Tibial nerve (tissue), 3 donors: ENCODE measurements at regions not wholly inside any gene's neighbourhood (a gene's known extent, or its start where the extent isn't known, plus 50 kb on each side); places are given as distances from the start of the nearest gene placed in this dataset.

ENCODE experiments used
- POLR2A ChIP-seq, 2 donors: fragments of 450-650 bp; IDR thresholded peaks; one replicate each; pipeline ENCODE4 v1.6.1; 2017; ENCODE audit warnings: antibody characterized with exemption in 2 of 2, mild to moderate bottlenecking in 2 of 2, moderate library complexity in 2 of 2
- TF ChIP-seq, protein P1 (sequence below), 5 experiments: fragments of 200-600 bp in 3 of 5; fragments of 450-650 bp in 2 of 5; sonication (generic) in 3 of 5; IDR thresholded peaks; one replicate each; pipeline ENCODE4 v1.5.1; 2016 to 2019; ENCODE audit warnings: antibody characterized with exemption in 5 of 5, mild to moderate bottlenecking in 3 of 5, moderate library complexity in 2 of 5

GRCh38 chr1:22216966-22217365 lies 74.1 kb upstream of the WNT4 start:
- TF ChIP-seq, protein P1, sequence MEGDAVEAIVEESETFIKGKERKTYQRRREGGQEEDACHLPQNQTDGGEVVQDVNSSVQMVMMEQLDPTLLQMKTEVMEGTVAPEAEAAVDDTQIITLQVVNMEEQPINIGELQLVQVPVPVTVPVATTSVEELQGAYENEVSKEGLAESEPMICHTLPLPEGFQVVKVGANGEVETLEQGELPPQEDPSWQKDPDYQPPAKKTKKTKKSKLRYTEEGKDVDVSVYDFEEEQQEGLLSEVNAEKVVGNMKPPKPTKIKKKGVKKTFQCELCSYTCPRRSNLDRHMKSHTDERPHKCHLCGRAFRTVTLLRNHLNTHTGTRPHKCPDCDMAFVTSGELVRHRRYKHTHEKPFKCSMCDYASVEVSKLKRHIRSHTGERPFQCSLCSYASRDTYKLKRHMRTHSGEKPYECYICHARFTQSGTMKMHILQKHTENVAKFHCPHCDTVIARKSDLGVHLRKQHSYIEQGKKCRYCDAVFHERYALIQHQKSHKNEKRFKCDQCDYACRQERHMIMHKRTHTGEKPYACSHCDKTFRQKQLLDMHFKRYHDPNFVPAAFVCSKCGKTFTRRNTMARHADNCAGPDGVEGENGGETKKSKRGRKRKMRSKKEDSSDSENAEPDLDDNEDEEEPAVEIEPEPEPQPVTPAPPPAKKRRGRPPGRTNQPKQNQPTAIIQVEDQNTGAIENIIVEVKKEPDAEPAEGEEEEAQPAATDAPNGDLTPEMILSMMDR (IDR thresholded peaks at IDR 0.05), result no peak
- no peak for TF ChIP-seq POLR2A (IDR thresholded peaks at IDR 0.05)
